ENCODE measurements at regions not wholly inside any gene's neighbourhood (a gene's known extent, or its start where the extent isn't known, plus 50 kb on each side); places are given as distances from the start of the nearest gene placed in this dataset.

GRCh38 chr1:163692266-163692665, 370.5 kb downstream of the NUF2 start:
- H3K27ac ChIP-seq = no peak overlapping the region
- no peak for DNase-seq (ENCODE audit: low spot score)
- TF ChIP-seq CTCF (IDR thresholded peaks at IDR 0.05) = no peak
- no peak overlapping the region for H3K4me3 ChIP-seq

- TF ChIP-seq CTCF (IDR thresholded peaks at IDR 0.05) = no peak
- no peak for DNase-seq (ENCODE audit: low spot score)
- Histone ChIP-seq H3K27ac (no peak overlapping the region), H3K4me3 (no peak overlapping the region)
Measured at GRCh38 chr1:163697137-163697536, 375.4 kb downstream of the NUF2 start.

- no peak for DNase-seq (ENCODE audit: low spot score)
Measured at GRCh38 chr1:163701783-163702374, 380.1 kb downstream of the NUF2 start.

GRCh38 chr1:163703794-163704193, 382.0 kb downstream of the NUF2 start:
- Histone ChIP-seq H3K27ac (no peak overlapping the region), H3K4me3 (no peak overlapping the region)
- no peak for DNase-seq (ENCODE audit: low spot score)
- TF ChIP-seq CTCF (IDR thresholded peaks at IDR 0.05) = no peak

More at GRCh38 chr1:163701783-163702374, 380.1 kb downstream of the NUF2 start:
- no peak overlapping the region for H3K4me3 ChIP-seq
- no peak overlapping the region for H3K27ac ChIP-seq
- no peak for TF ChIP-seq CTCF (IDR thresholded peaks at IDR 0.05)

- TF ChIP-seq CTCF (IDR thresholded peaks at IDR 0.05) = no peak
- Histone ChIP-seq H3K4me3 (no peak overlapping the region), H3K27ac (no peak overlapping the region)
- DNase-seq (ENCODE audit: low spot score) = no peak
Measured at GRCh38 chr1:163706915-163707314, 385.2 kb downstream of the NUF2 start.

- H3K4me3 ChIP-seq = no peak overlapping the region
- no peak for DNase-seq (ENCODE audit: low spot score)
- H3K27ac ChIP-seq = no peak overlapping the region
- TF ChIP-seq CTCF (IDR thresholded peaks at IDR 0.05) = no peak
Measured at GRCh38 chr1:163709636-163710035, 387.9 kb downstream of the NUF2 start.

- TF ChIP-seq CTCF (IDR thresholded peaks at IDR 0.05) = no peak
Measured at GRCh38 chr1:163712321-163712720, 390.6 kb downstream of the NUF2 start.

More at GRCh38 chr1:163712321-163712720, 390.6 kb downstream of the NUF2 start:
- no peak overlapping the region for H3K27ac ChIP-seq
- DNase-seq (ENCODE audit: low spot score) = no peak
- no peak overlapping the region for H3K4me3 ChIP-seq

Data from coronary artery (tissue), 2 donors.